Fibroblast of pulmonary artery (primary cell): ENCODE measurements at regions not wholly inside any gene's neighbourhood (a gene's known extent, or its start where the extent isn't known, plus 50 kb on each side); places are given as distances from the start of the nearest gene placed in this dataset.

Experiments used
- DNase-seq: peaks from one replicate; pipeline ENCODE4 v3.0.0-alpha.2; 2010; ENCODE audit warnings: low read depth
- H3K4me3 ChIP-seq: replicated peaks from 2 replicates; pipeline ENCODE4 v1.5.1; 2011; ENCODE audit warnings: low read depth, mild to moderate bottlenecking, control low read depth, low read length, moderate library complexity
- TF ChIP-seq, protein P1 (sequence below): IDR thresholded peaks from 2 replicates; pipeline ENCODE4 v1.5.1; 2011; ENCODE audit warnings: mild to moderate bottlenecking, control low read depth, low read length, inconsistent platforms; ENCODE audit errors: missing control alignments

DNA sequence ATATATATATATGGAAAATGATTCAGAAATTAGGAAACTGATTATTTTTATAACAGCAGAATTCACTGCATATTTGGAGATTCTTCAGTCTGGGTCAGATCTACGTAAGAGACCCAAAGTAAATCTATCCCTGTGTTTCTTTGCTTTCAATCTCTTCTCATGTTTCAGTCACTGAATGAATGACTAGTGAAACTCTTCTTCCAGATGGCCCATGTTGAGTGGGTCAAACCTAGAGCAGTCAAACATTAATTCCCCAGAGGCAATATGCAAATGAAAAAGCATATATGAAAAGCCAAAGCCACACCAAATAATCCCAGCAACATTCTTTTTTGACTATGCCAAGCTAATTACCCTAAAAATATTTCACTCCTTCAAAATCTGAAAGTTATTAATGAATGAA is 317.3 kb downstream of the RBM43 start:
- DNase-seq, result no peak
- no peak overlapping the region for H3K4me3 ChIP-seq
- TF ChIP-seq, protein P1, sequence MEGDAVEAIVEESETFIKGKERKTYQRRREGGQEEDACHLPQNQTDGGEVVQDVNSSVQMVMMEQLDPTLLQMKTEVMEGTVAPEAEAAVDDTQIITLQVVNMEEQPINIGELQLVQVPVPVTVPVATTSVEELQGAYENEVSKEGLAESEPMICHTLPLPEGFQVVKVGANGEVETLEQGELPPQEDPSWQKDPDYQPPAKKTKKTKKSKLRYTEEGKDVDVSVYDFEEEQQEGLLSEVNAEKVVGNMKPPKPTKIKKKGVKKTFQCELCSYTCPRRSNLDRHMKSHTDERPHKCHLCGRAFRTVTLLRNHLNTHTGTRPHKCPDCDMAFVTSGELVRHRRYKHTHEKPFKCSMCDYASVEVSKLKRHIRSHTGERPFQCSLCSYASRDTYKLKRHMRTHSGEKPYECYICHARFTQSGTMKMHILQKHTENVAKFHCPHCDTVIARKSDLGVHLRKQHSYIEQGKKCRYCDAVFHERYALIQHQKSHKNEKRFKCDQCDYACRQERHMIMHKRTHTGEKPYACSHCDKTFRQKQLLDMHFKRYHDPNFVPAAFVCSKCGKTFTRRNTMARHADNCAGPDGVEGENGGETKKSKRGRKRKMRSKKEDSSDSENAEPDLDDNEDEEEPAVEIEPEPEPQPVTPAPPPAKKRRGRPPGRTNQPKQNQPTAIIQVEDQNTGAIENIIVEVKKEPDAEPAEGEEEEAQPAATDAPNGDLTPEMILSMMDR, result no peak

DNA sequence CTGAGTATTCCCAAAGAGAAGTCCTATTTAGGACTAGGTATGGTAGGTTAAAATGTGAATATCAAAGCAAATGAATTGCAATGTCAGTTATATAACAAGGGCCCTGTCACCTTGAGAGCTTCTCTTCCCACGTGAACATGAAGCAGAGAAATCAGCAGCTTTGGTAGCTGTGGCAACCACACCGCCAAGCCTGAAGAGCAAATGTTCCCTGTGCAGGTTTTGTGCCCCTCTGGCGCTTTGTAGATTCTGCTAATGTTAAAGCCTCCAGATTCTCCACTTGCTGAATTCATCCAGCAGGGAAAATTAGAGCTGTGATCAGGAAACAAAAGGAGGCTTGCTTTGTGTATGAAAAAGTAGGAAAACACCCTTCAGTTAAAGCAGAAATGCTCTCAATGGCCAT is 322.6 kb downstream of the RBM43 start:
- H3K4me3 ChIP-seq, result no peak overlapping the region
- TF ChIP-seq, protein P1, result no peak
- DNase-seq, result no peak

DNA sequence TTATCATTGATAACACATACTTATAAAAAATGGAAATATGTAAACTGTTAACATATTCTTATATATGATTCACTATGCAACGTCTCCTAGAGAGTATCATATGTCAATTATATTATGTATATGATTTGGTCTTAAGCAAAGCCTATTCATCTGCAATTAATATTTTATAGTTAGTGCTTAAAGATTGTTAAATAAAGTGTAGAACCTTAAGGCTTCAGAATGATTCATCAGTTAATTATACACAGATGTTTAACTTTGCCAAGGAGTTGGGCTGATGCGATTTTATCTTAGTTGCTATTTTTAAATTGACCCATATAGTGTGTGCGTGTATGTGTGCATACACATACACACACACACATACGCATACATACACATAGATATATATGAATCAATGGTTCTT is 323.1 kb downstream of the RBM43 start:
- DNase-seq, result no peak
- TF ChIP-seq, protein P1, result no peak
- H3K4me3 ChIP-seq, result no peak overlapping the region

DNA sequence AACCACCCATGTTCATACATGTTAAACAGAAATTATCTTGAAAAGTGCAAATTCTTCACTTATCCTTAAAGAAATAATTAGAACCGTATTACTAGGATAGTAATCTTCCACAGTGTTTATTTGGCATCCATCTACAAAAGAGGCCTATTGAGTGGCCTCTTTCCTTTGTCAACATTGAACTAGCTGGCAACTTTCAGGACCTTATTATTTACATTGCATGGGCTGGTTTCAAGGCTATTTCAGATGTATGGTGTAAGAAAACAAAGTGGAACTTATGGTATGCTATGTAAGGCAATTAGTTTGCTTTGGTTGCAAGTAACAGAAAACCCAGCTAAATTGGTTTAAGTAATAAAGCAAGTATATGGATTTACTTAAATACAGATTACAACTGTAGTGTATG is 324.6 kb downstream of the RBM43 start:
- DNase-seq, result no peak
- TF ChIP-seq, protein P1, result no peak
- no peak overlapping the region for H3K4me3 ChIP-seq

DNA sequence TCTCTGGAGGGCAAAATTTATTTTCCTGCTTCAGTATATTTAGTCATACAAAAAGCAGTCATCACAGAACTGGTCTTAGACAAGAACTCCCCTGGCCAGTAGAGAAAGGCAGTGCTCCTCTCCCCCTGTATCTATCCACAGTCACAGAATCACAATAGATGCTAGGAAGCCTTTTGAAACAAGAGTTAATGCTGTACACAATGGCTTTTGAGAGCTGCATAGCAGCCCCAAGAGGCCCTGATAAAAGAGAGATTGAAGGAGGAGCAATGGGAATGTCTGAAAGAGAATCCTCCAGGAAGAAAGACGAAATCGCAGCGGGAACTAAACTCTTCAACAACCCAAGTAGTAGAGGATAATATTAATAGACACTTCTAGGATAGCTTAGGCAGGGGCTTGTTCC is 330.2 kb downstream of the RBM43 start:
- no peak for DNase-seq
- TF ChIP-seq, protein P1, result no peak
- no peak overlapping the region for H3K4me3 ChIP-seq

DNA sequence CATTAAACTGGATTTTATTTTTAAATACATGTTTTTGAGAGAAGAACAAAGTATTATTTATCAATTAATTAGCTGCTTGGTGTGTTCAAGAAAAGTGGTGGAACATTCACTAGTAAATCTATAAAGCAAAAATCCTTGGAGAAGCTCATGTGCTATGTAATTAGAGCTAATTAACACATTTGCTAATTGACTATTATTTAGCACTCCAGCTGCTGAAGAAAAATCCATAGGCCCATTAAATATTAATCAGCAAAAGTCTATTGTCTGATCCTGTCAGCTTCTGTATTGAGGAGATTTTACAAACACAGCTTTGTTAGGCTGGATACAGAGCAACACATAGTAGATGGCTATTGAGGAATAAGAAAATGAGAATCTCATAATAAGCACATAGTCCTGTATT is 336.1 kb downstream of the RBM43 start:
- TF ChIP-seq, protein P1, result no peak
- DNase-seq, result no peak
- H3K4me3 ChIP-seq, result no peak overlapping the region

DNA sequence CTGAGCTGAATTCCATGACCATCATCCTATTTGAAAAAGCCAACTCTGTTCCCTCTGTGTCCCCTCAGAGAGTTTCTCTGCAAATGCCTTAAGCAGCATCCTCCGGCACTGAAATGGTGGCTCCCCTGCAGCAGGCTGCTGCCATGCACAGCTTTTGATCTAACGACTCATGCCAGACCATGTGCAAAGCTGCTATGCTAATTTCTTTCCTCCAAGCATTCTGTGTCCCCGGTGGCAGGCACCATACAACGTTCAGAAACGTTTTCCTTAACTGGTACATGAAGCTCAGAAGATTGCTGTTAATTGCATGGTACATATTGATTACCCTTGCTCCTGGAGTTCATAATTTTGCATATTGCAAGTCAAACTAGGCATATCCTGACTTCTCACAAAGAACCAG is 336.8 kb downstream of the RBM43 start:
- H3K4me3 ChIP-seq, result no peak overlapping the region
- TF ChIP-seq, protein P1, result no peak
- no peak for DNase-seq
